T47D (cell line): ENCODE measurements at regions not wholly inside any gene's neighbourhood (a gene's known extent, or its start where the extent isn't known, plus 50 kb on each side); places are given as distances from the start of the nearest gene placed in this dataset.

Experiments used
- DNase-seq, 2 experiments: peaks; one replicate each; pipeline versions ENCODE4 v3.0.0 to v3.0.0-alpha.2; 2011 to 2012; ENCODE audit warnings: low read depth in 1 of 2, low spot score in 1 of 2
- JUND ChIP-seq: IDR thresholded peaks from 2 replicates; pipeline ENCODE4 v1.6.1; 2012; ENCODE audit warnings: low read depth
- in situ Hi-C: cut with HindIII; loops from 2 replicates; pipeline ENCODE4 v1.10.0; 2016; ENCODE audit warnings: low sequenced_read_pairs, low pct_unique_long_range_greater_than_20kb

DNA sequence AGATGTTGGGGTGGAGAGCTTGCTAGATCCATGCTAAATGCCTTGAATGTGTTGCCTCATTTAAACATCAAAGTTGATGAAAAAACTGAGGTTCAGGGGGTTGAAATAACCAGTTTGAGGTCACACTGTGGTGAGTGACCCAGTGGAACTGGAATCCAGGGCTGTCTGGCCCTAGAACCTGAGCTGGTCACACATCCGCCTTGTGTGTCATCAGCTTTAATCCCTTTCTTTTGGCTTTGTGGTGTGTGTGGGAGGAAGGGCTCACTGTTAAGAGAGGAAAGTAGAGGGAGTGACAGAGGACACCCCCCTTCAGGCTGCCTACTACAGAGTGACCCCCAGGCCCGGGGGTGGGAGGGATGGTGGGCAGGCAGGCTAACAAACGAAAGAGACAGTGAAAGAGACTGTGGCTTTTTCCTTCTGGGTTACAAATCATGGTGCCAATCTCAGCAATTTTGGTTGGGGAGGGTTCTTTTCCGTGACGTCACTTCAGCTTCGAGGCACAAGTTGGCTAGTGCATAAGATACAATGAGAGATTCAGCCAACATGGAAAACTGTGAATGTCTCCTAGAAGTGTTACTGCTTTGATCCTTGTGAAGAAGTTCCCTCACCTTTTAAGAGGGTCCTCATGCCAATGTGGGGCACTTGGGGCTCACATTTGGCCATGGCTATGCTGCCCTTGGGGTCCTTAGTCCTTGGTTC is 164.9 kb downstream of the DLEU7 start:
- no peak for DNase-seq
- in situ Hi-C loops, result no loop called here
- TF ChIP-seq JUND, result no peak

GRCh38 chr13:50679321-50679720 is 164.2 kb downstream of the DLEU7 start:
- DNase-seq, result no peak
- in situ Hi-C loops, result no loop called here
- TF ChIP-seq JUND, result no peak

DNA sequence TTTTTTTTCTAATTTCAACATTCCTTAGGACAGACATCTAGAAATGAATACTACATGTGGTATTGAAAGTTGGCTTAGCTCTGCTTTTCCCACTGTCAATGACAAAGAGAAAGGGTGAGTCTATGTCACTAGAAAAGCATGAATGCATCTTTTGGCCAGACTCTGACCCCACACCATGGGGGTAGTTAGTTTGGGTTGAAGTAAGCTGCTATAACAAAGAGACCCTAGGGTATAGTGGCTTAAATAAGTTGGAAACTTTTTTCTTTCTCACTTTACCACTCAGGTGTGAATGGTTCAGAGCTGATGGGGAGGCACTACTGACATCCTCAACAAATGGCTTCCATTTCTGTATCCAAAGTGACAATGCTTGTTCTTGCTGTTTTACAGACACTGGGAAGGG is 161.5 kb downstream of the DLEU7 start:
- DNase-seq, result no peak
- in situ Hi-C loops, result no loop called here
- TF ChIP-seq JUND, result no peak

- in situ Hi-C loops, result no loop called here
- no peak for TF ChIP-seq JUND
- no peak for DNase-seq
These were observed 160.5 kb downstream of the DLEU7 start for GRCh38 chr13:50682966-50683365.

GRCh38 chr13:50684366-50684765 is 159.1 kb downstream of the DLEU7 start:
- in situ Hi-C loops, result no loop called here
- no peak for DNase-seq
- no peak for TF ChIP-seq JUND

DNA sequence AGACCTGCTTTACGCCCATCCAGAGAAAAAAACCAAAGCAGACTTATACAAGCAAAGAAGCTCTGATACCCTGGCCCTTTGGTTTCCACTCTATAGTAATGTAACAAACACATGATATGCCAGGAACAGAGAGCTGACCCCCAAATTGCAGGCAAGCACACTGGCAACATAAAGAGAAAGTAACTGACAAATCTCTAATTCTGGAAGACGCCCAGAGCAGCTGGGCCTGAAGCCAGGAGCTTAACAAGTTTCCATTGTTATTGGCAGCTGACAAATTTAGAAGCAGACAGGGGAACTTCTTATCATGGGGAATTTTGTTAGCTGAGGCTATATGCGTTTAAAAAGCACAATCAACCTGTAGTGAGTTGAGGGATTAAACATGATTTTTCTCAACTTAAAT is 158.0 kb downstream of the DLEU7 start:
- no peak for TF ChIP-seq JUND
- in situ Hi-C loops, result no loop called here
- no peak for DNase-seq

DNA sequence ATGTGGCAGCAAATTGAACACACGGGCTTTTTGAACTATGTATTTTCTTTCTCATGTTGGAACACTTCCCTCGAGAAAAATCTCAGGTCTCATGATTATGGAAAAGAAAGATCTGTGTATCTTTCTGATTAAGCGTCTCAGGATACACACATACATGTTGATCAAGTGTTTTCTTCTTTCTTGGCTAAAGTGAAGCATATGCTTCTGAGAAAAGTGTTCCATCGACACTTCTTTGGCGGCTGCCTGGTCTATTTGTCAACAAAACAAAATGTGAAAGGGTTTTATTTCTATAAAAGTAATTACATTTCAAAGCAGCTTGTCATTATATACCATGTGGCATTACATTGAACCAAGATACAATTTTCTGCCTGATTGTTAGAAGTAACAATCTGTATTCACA is 157.5 kb downstream of the DLEU7 start:
- in situ Hi-C loops, result no loop called here
- DNase-seq, result no peak
- TF ChIP-seq JUND, result no peak

GRCh38 chr13:50686551-50686950 is 156.9 kb downstream of the DLEU7 start:
- DNase-seq, result no peak
- in situ Hi-C loops, result no loop called here
- no peak for TF ChIP-seq JUND

DNA sequence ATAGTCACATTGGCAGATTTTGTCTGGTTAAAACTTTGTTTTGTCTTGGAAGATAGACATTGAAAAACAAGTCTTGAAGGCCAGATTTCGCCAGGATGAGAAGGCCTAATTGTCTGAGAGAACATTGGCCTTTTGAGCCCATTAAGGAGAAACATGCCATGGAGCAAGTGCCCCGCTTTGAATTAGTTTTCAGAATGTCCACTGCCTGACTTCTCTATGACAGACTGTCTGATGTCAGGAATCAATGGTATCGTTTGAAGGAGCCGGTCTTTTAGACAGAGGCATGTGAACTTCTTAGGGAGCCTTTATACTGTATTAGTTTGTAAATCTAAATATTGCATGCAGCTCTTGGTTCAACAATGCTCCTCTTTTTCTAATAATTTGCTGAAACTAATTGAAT is 155.9 kb downstream of the DLEU7 start:
- in situ Hi-C loops, result no loop called here
- DNase-seq, result no peak
- no peak for TF ChIP-seq JUND

DNA sequence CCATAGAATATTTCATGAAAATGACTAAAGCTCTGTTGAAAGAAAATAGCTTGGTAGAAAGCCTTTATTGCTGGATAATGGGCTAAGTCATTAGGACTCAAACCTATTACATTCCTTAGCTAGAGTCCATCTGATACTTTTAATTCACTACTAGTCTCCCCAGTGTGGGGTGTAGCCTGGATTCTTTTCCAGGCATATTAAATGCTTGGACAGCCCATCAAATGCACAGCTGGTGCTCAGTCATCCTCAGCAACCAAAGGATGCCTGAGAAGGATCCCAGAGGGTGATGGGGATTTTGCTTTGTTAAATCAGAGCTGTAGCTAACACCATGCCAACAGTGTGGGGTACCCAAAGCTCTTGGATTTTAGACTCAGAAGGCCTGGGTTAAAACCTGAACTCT is 153.5 kb downstream of the DLEU7 start:
- TF ChIP-seq JUND, result no peak
- in situ Hi-C loops, result no loop called here
- no peak for DNase-seq

DNA sequence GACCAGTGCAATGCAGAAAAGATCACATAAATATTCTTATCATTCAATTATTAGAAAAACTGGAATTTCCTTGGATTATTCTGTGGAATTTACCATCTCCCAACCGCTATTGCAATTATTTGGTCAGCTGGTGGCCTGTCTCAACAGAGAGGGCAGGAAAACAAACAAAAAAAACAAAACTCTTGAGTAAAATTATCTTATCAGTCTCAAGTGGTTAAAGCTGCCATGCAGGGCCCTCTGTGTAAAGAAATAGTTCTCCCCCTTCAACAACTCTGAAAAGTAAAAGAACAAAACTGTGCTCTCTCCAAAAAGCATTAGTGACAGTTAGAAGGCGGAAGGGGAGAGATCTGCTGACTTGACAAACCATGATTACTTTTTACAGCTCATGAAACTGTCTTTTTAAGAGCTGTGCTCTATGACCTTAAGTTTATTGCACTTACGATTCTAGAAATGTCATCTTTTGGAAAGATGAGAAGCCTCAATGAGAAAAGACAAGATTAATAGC is 152.3 kb downstream of the DLEU7 start:
- in situ Hi-C loops, result no loop called here
- TF ChIP-seq JUND, result no peak
- no peak for DNase-seq

GRCh38 chr13:50691681-50692263 is 151.7 kb downstream of the DLEU7 start:
- TF ChIP-seq JUND, result no peak
- in situ Hi-C loops, result no loop called here
- no peak for DNase-seq

DNA sequence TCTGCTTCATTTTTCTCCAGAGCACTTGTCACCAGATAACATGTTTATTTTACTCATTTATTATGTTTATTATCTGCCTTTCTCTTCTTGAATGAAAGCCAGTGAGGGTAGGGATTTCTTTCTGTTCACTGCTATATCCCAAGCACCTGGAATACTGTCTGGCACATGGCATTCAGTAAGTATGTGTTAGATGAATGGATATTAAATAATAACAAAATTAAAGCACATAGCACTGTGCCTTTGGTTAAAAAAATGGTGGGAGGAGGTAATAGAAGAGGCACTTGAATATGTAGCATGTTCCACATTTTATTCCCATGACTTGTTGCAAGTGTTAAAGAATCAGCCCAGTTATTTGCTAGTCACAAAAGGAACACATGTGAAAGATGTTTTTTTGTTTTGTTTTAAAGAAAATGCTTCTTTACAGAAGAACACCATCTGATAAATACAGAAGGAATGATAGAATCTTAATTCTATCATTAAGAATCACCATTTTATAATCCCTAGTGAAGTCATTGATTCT is 151.0 kb downstream of the DLEU7 start:
- DNase-seq, result no peak
- in situ Hi-C loops, result no loop called here
- TF ChIP-seq JUND, result no peak

- in situ Hi-C loops, result no loop called here
- no peak for DNase-seq
- no peak for TF ChIP-seq JUND
These were observed 149.8 kb downstream of the DLEU7 start for GRCh38 chr13:50693727-50694126.
